Astrocyte of the cerebellum (primary cell): ENCODE measurements at regions not wholly inside any gene's neighbourhood (a gene's known extent, or its start where the extent isn't known, plus 50 kb on each side); places are given as distances from the start of the nearest gene placed in this dataset.

Experiments used
- DNase-seq: peaks from one replicate; pipeline ENCODE4 v3.0.0-alpha.2; 2011; ENCODE audit warnings: low read depth
- H3K4me3 ChIP-seq: 2 replicates; pipeline ENCODE4 v1.5.1; 2011; ENCODE audit warnings: mild to moderate bottlenecking, low read depth, low read length, moderate library complexity
- in situ Hi-C: cut with HindIII; loops from 2 replicates; pipeline ENCODE4 v1.10.0; 2017; ENCODE audit warnings: low sequenced_read_pairs
- TF ChIP-seq, protein P1 (sequence below): IDR thresholded peaks from 2 replicates; pipeline ENCODE4 v1.5.1; 2012; ENCODE audit warnings: low read length, low read depth, moderate library complexity, mild to moderate bottlenecking; ENCODE audit errors: missing control alignments

DNA sequence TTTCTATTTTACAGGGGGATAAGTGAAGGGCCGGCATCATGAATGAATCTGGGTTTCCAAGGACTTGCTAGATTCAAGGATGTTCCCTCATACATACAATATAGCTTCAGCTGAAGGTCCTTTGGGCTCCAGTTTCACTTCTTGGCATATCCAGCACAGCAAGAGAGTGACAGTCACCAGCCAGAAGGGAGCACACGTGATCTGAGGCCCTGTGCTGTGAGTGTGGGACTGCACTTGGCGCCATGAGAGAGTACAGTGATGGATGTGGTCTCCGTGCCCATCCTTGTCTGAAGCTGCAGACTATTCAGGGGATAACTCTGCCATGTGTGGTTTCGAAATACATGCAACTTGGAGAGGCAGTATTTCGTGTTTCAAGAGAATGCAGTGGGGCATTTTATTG, 159.7 kb upstream of the DSCAM start:
- in situ Hi-C loops: no loop called here
- TF ChIP-seq, protein P1, sequence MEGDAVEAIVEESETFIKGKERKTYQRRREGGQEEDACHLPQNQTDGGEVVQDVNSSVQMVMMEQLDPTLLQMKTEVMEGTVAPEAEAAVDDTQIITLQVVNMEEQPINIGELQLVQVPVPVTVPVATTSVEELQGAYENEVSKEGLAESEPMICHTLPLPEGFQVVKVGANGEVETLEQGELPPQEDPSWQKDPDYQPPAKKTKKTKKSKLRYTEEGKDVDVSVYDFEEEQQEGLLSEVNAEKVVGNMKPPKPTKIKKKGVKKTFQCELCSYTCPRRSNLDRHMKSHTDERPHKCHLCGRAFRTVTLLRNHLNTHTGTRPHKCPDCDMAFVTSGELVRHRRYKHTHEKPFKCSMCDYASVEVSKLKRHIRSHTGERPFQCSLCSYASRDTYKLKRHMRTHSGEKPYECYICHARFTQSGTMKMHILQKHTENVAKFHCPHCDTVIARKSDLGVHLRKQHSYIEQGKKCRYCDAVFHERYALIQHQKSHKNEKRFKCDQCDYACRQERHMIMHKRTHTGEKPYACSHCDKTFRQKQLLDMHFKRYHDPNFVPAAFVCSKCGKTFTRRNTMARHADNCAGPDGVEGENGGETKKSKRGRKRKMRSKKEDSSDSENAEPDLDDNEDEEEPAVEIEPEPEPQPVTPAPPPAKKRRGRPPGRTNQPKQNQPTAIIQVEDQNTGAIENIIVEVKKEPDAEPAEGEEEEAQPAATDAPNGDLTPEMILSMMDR: no peak

GRCh38 chr21:41008351-41008750, 159.6 kb upstream of the BACE2 start:
- DNase-seq: no peak
- TF ChIP-seq, protein P1: no peak
- H3K4me3 ChIP-seq: no peak overlapping the region
- in situ Hi-C loops: no loop called here

More for the DNA sequence above, 159.7 kb upstream of the DSCAM start:
- H3K4me3 ChIP-seq: no peak overlapping the region
- DNase-seq: no peak

DNA sequence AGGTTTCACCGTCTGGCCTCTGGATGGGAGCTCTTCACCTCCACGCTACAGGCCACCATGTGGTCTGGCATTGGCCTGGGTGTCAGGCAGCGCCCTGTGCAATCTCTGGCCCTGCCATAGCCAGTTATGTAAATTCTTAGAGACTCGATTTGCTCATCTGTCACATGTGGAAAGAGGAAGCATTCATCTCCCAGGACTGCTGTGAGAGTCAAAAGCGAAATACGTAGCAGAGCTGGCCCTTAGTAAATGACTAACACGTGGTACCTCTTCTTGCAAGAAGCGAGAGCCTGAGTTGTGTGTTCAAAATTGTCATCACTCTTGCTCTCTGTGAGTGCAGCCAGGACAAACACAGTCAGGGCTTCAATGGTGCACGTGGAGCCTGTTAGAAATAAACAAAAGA, 159.0 kb upstream of the BACE2 start:
- in situ Hi-C loops: no loop called here
- TF ChIP-seq, protein P1: no peak
- no peak overlapping the region for H3K4me3 ChIP-seq
- no peak for DNase-seq

GRCh38 chr21:41009398-41010100, 158.4 kb upstream of the BACE2 start:
- no peak for DNase-seq
- in situ Hi-C loops: no loop called here
- TF ChIP-seq, protein P1: no peak

GRCh38 chr21:41010101-41010435, 157.9 kb upstream of the BACE2 start:
- in situ Hi-C loops: no loop called here
- TF ChIP-seq, protein P1: no peak
- DNase-seq: no peak
- no peak overlapping the region for H3K4me3 ChIP-seq

More at GRCh38 chr21:41009398-41010100, 158.4 kb upstream of the BACE2 start:
- H3K4me3 ChIP-seq: no peak overlapping the region

DNA sequence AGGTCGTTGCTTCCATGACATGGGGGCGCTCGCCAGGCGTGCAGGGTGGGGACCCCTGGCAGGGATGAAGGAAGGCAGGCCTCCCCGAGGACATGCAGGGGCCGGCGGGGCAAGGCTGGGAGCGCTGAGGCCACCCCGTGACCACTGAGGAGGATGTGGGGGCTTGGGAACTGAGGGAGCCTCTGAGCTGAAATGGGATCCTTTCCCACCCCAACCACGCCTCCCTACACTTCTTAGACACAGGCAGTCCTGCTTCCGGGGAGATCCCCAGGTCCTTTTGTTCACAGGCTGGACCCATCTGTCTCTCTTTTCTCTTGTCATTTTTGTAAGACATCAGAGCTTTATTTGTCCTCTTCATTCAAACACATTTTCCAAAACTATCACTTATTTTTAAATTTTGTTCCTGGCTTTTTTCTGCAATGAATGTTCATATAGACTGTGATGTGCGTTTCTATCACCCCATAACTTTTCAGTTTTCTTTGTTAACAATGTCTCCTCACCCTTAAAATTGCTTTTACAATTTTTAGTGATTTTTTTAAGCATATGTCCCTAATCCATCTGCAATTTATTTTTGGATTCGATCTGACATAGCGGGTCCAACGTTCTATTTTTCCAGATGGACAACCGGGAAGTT, 156.7 kb upstream of the BACE2 start:
- in situ Hi-C loops: no loop called here
- no peak overlapping the region for H3K4me3 ChIP-seq
- TF ChIP-seq, protein P1: no peak
- DNase-seq: no peak
